Activated CD8-positive, alpha-beta memory T cell treated with anti-CD3 and anti-CD28 coated beads for 36 hours (primary cell): ENCODE measurements at regions not wholly inside any gene's neighbourhood (a gene's known extent, or its start where the extent isn't known, plus 50 kb on each side); places are given as distances from the start of the nearest gene placed in this dataset.
"Not testable (repeated sequence)": the region's sequence is repeated elsewhere in the genome, so short reads cannot be mapped to it uniquely, and the experiment has no call there.

ENCODE experiments used
- CTCF ChIA-PET: fragments of 350-600 bp; sonication (Branson Sonifier 250); formaldehyde crosslinking; loops from one replicate; lab custom pipeline; 2021; ENCODE audit warnings: antibody characterized with exemption; lab: Charles Lee
- POLR2A ChIA-PET: fragments of 350-600 bp; sonication (Branson Sonifier 250); formaldehyde crosslinking; loops from one replicate; lab custom pipeline; 2021; ENCODE audit warnings: antibody characterized with exemption; lab: Charles Lee

- POLR2A ChIA-PET = no interaction called here
- CTCF ChIA-PET = no interaction called here
These were observed 95.2 kb upstream of the TRABD2B start for GRCh38 chr1:48092401-48092800.

- POLR2A ChIA-PET = no interaction called here
- CTCF ChIA-PET = no interaction called here
These were observed 92.2 kb upstream of the TRABD2B start for GRCh38 chr1:48089356-48089891.

- POLR2A ChIA-PET = no interaction called here
- CTCF ChIA-PET = no interaction called here
These were observed 87.6 kb upstream of the TRABD2B start for GRCh38 chr1:48084826-48085225.

- ChIA-PET POLR2A (no interaction called here), CTCF (no interaction called here)
These were observed 85.2 kb upstream of the TRABD2B start for GRCh38 chr1:48082271-48082962.

- POLR2A ChIA-PET = no interaction called here
- CTCF ChIA-PET = no interaction called here
These were observed 83.4 kb upstream of the TRABD2B start for GRCh38 chr1:48080331-48081255.

- ChIA-PET CTCF (no interaction called here), POLR2A (no interaction called here)
These were observed 81.9 kb upstream of the TRABD2B start for GRCh38 chr1:48079096-48079495.

GRCh38 chr1:48077795-48078222, 80.6 kb upstream of the TRABD2B start:
- CTCF ChIA-PET = no interaction called here

GRCh38 chr1:48076017-48076416, 78.8 kb upstream of the TRABD2B start:
- CTCF ChIA-PET = no interaction called here
- POLR2A ChIA-PET = no interaction called here

More at GRCh38 chr1:48077795-48078222, 80.6 kb upstream of the TRABD2B start:
- POLR2A ChIA-PET = no interaction called here

- ChIA-PET CTCF (no interaction called here), POLR2A (no interaction called here)
These were observed 76.8 kb upstream of the TRABD2B start for GRCh38 chr1:48073798-48074530.

- CTCF ChIA-PET = no interaction called here
- POLR2A ChIA-PET = no interaction called here
These were observed 74.3 kb upstream of the TRABD2B start for GRCh38 chr1:48071513-48071912.

GRCh38 chr1:48070396-48070750, 73.2 kb upstream of the TRABD2B start:
- CTCF ChIA-PET = no interaction called here
- POLR2A ChIA-PET = no interaction called here

- ChIA-PET POLR2A (no interaction called here), CTCF (no interaction called here)
These were observed 72.6 kb upstream of the TRABD2B start for GRCh38 chr1:48069662-48070395.

GRCh38 chr1:48068206-48068605, 71.0 kb upstream of the TRABD2B start:
- ChIA-PET POLR2A (no interaction called here), CTCF (no interaction called here)

GRCh38 chr1:48066936-48067335, 69.8 kb upstream of the TRABD2B start:
- ChIA-PET CTCF (interaction anchor here (1.4 kb wide), 1 partner anchor 70 kb away, joined by 3 read pairs; the partner anchor contains the start of gene TRABD2B), POLR2A (no interaction called here)

GRCh38 chr1:48064693-48065092, 67.5 kb upstream of the TRABD2B start:
- POLR2A ChIA-PET, CTCF ChIA-PET: not testable (repeated sequence)

GRCh38 chr1:48062353-48062752, 65.2 kb upstream of the TRABD2B start:
- CTCF ChIA-PET = interaction anchor here (0.6 kb wide), 1 partner anchor 79 kb away, joined by 3 read pairs; no protein-coding TSS in a partner anchor
- POLR2A ChIA-PET = no interaction called here

GRCh38 chr1:48061162-48062136, 64.3 kb upstream of the TRABD2B start:
- CTCF ChIA-PET = interaction anchor here (0.6 kb wide), 1 partner anchor 80 kb away, joined by 3 read pairs; no protein-coding TSS in a partner anchor
- POLR2A ChIA-PET = no interaction called here

- POLR2A ChIA-PET = no interaction called here
- CTCF ChIA-PET = no interaction called here
These were observed 62.1 kb upstream of the TRABD2B start for GRCh38 chr1:48059289-48059688.
